ENCODE measurements at regions not wholly inside any gene's neighbourhood (a gene's known extent, or its start where the extent isn't known, plus 50 kb on each side); places are given as distances from the start of the nearest gene placed in this dataset.

GRCh38 chr5:162324328-162324727 lies 256.8 kb downstream of the GABRG2 start:
- no peak for DNase-seq (ENCODE audit: low read depth)

GRCh38 chr5:162325143-162325727 lies 257.7 kb downstream of the GABRG2 start:
- no peak for DNase-seq (ENCODE audit: low read depth)

GRCh38 chr5:162334944-162335343 lies 267.4 kb downstream of the GABRG2 start:
- no peak for DNase-seq (ENCODE audit: low read depth)

- no peak for DNase-seq (ENCODE audit: low read depth)
Observed at GRCh38 chr5:162360373-162360931, 292.9 kb downstream of the GABRG2 start.

GRCh38 chr5:162372256-162372655 lies 304.7 kb downstream of the GABRG2 start:
- no peak for DNase-seq (ENCODE audit: low read depth)

- no peak for DNase-seq (ENCODE audit: low read depth)
Observed at GRCh38 chr5:162377895-162378294, 310.3 kb downstream of the GABRG2 start.

- DNase-seq (ENCODE audit: low read depth): no peak
Observed at GRCh38 chr5:162382839-162383238, 315.3 kb downstream of the GABRG2 start.

GRCh38 chr5:162384225-162384624 lies 316.7 kb downstream of the GABRG2 start:
- DNase-seq (ENCODE audit: low read depth): no peak

GRCh38 chr5:162391833-162392232 lies 324.3 kb downstream of the GABRG2 start:
- DNase-seq (ENCODE audit: low read depth): no peak

- no peak for DNase-seq (ENCODE audit: low read depth)
Observed at GRCh38 chr5:162392336-162392735, 324.8 kb downstream of the GABRG2 start.

GRCh38 chr5:162393534-162393933 lies 326.0 kb downstream of the GABRG2 start:
- DNase-seq (ENCODE audit: low read depth): no peak

- DNase-seq (ENCODE audit: low read depth): no peak
Observed at GRCh38 chr5:162407614-162408013, 340.0 kb downstream of the GABRG2 start.

GRCh38 chr5:162410365-162410764 lies 342.8 kb downstream of the GABRG2 start:
- no peak for DNase-seq (ENCODE audit: low read depth)

GRCh38 chr5:162429142-162429541 lies 361.6 kb downstream of the GABRG2 start:
- DNase-seq (ENCODE audit: low read depth): no peak

GRCh38 chr5:162434281-162434680 lies 366.7 kb downstream of the GABRG2 start:
- no peak for DNase-seq (ENCODE audit: low read depth)

GRCh38 chr5:162436055-162436454 lies 368.5 kb downstream of the GABRG2 start:
- no peak for DNase-seq (ENCODE audit: low read depth)

GRCh38 chr5:162444129-162444762 lies 376.7 kb downstream of the GABRG2 start:
- DNase-seq (ENCODE audit: low read depth): no peak

GRCh38 chr5:162456086-162456485 lies 388.5 kb downstream of the GABRG2 start:
- DNase-seq (ENCODE audit: low read depth): no peak

GRCh38 chr5:162466011-162466410 lies 398.4 kb downstream of the GABRG2 start:
- DNase-seq (ENCODE audit: low read depth): no peak

- no peak for DNase-seq (ENCODE audit: low read depth)
Observed at GRCh38 chr5:162473041-162473714, 405.6 kb downstream of the GABRG2 start.

GRCh38 chr5:162474239-162474638 lies 406.7 kb downstream of the GABRG2 start:
- no peak for DNase-seq (ENCODE audit: low read depth)

GRCh38 chr5:162484095-162484494 lies 416.5 kb downstream of the GABRG2 start:
- no peak for DNase-seq (ENCODE audit: low read depth)

GRCh38 chr5:162484986-162485385 lies 417.4 kb downstream of the GABRG2 start:
- no peak for DNase-seq (ENCODE audit: low read depth)

Data from activated gamma-delta T cell treated with anti-CD3 and anti-CD28 coated beads, Interleukin-2, amount 50 U/mL, for 16 hours (primary cell).